Esophagus mucosa (tissue), 1 donor: ENCODE measurements at regions not wholly inside any gene's neighbourhood (a gene's known extent, or its start where the extent isn't known, plus 50 kb on each side); places are given as distances from the start of the nearest gene placed in this dataset.

ENCODE experiments used
- ATAC-seq: fragments of 200-7000 bp; cut with Tn5 transposase; one replicate; pipeline ENCODE4 v1.9.1; 2020
- donor health status: DM: yes; HTN: yes; CAD: no.

GRCh38 chr2:167415068-167415467 lies 526.8 kb downstream of the XIRP2 start:
- ATAC-seq = no peak

- ATAC-seq = no peak
Measured at GRCh38 chr2:167411367-167411766, 523.1 kb downstream of the XIRP2 start.

- ATAC-seq = no peak
Measured at GRCh38 chr2:167406558-167406957, 518.3 kb downstream of the XIRP2 start.

- no peak for ATAC-seq
Measured at GRCh38 chr2:167404627-167405284, 516.5 kb downstream of the XIRP2 start.

- ATAC-seq = no peak
Measured at GRCh38 chr2:167401309-167401708, 513.0 kb downstream of the XIRP2 start.

- no peak for ATAC-seq
Measured at GRCh38 chr2:167400546-167400945, 512.3 kb downstream of the XIRP2 start.

- ATAC-seq = no peak
Measured at GRCh38 chr2:167398873-167399272, 510.6 kb downstream of the XIRP2 start.

- no peak for ATAC-seq
Measured at GRCh38 chr2:167388901-167389300, 500.6 kb downstream of the XIRP2 start.

GRCh38 chr2:167388497-167388896 lies 500.2 kb downstream of the XIRP2 start:
- ATAC-seq = no peak

GRCh38 chr2:167386694-167387093 lies 498.4 kb downstream of the XIRP2 start:
- ATAC-seq = no peak

- no peak for ATAC-seq
Measured at GRCh38 chr2:167383610-167384194, 495.4 kb downstream of the XIRP2 start.

GRCh38 chr2:167381349-167381748 lies 493.1 kb downstream of the XIRP2 start:
- no peak for ATAC-seq

- ATAC-seq = no peak
Measured at GRCh38 chr2:167380555-167380954, 492.3 kb downstream of the XIRP2 start.

GRCh38 chr2:167380094-167380493 lies 491.8 kb downstream of the XIRP2 start:
- ATAC-seq = no peak

GRCh38 chr2:167369083-167369482 lies 480.8 kb downstream of the XIRP2 start:
- ATAC-seq = no peak

- ATAC-seq = no peak
Measured at GRCh38 chr2:167368371-167368770, 480.1 kb downstream of the XIRP2 start.

GRCh38 chr2:167365216-167365615 lies 476.9 kb downstream of the XIRP2 start:
- ATAC-seq = no peak

GRCh38 chr2:167361426-167361825 lies 473.1 kb downstream of the XIRP2 start:
- no peak for ATAC-seq

- ATAC-seq = no peak
Measured at GRCh38 chr2:167355821-167356220, 467.5 kb downstream of the XIRP2 start.

- ATAC-seq = no peak
Measured at GRCh38 chr2:167353605-167354280, 465.5 kb downstream of the XIRP2 start.

GRCh38 chr2:167345559-167345958 lies 457.3 kb downstream of the XIRP2 start:
- no peak for ATAC-seq

GRCh38 chr2:167342769-167343168 lies 454.5 kb downstream of the XIRP2 start:
- no peak for ATAC-seq

- ATAC-seq = no peak
Measured at GRCh38 chr2:167340322-167340721, 452.0 kb downstream of the XIRP2 start.

GRCh38 chr2:167336213-167336612 lies 447.9 kb downstream of the XIRP2 start:
- ATAC-seq = no peak
